22Rv1 (cell line): ENCODE measurements at regions not wholly inside any gene's neighbourhood (a gene's known extent, or its start where the extent isn't known, plus 50 kb on each side); places are given as distances from the start of the nearest gene placed in this dataset.

Source experiments
- CTCF ChIP-seq: fragments of 450-650 bp; IDR thresholded peaks from 2 replicates; pipeline ENCODE4 v1.5.1; 2017; ENCODE audit warnings: mild to moderate bottlenecking
- ZFX ChIP-seq: fragments of 450-650 bp; IDR thresholded peaks from 2 replicates; pipeline ENCODE4 v1.6.1; 2017; ENCODE audit warnings: antibody characterized with exemption, borderline replicate concordance

GRCh38 chr11:110901441-110901840 lies 189.2 kb upstream of the ARHGAP20 start:
- TF ChIP-seq CTCF (no peak), ZFX (no peak)
